ENCODE measurements at regions not wholly inside any gene's neighbourhood (a gene's known extent, or its start where the extent isn't known, plus 50 kb on each side); places are given as distances from the start of the nearest gene placed in this dataset.

DNA sequence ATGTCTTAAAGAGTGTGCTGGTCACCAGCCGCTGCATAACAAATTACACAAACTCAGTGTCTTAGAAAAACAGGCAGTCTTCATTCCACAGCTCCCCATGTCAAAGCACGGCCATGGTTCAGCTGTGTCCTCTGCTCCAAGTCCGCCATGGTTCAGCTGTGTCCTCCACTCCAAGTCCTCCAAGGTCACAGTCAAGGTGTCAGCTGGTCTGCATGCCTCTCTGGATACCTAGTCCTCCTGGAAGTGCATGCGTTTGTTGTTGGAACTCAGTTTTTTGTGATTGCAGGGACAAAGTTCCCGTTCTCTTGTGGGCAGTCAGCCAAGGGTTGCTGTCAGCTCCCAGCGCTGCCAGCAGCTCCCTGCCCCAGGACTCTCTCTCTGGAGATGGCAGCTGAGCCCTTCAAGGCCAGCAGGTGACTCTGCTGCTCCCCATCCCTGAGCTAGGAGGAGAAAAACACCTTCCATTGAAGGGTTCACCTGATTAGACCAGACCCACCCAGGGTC, 304.0 kb upstream of the MYT1L start:
- TF ChIP-seq CTCF (IDR thresholded peaks at IDR 0.05 in 2 of 3, conservative IDR thresholded peaks at IDR 0.05 in 1 of 3; ENCODE audit: borderline replicate concordance in 1 of 3, insufficient read depth in 1 of 3, low read depth in 2 of 3, low read length in 2 of 3), result no peak
- TF ChIP-seq SRF (IDR thresholded peaks at IDR 0.05; ENCODE audit: low read depth), result no peak
- TF ChIP-seq POLR2A (IDR thresholded peaks at IDR 0.05; ENCODE audit: borderline replicate concordance, extremely low read depth, insufficient read depth, insufficient read length), result no peak
- no peak for TF ChIP-seq EZH2 (IDR thresholded peaks at IDR 0.05)
- TF ChIP-seq YY1 (IDR thresholded peaks at IDR 0.05; ENCODE audit: extremely low read depth, insufficient replicate concordance, low read depth, low read length), result no peak
- no peak for TF ChIP-seq FOSL1 (IDR thresholded peaks at IDR 0.05; ENCODE audit: low read depth)

Data from HCT116 (cell line).